DOHH2 (cell line): ENCODE measurements at regions not wholly inside any gene's neighbourhood (a gene's known extent, or its start where the extent isn't known, plus 50 kb on each side); places are given as distances from the start of the nearest gene placed in this dataset.

Experiments used
- CTCF ChIP-seq: fragments of 200-600 bp; sonication (generic); IDR thresholded peaks from one replicate; pipeline ENCODE4 v1.5.1; 2014; ENCODE audit warnings: antibody characterized with exemption, mild to moderate bottlenecking, low read depth, low read length; ENCODE audit not compliant: poor library complexity, severe bottlenecking
- EZH2phosphoT487 ChIP-seq: fragments of 200-600 bp; sonication (generic); IDR thresholded peaks from 2 replicates; pipeline ENCODE4 v1.6.1; 2017; ENCODE audit warnings: borderline replicate concordance, mild to moderate bottlenecking, antibody characterized with exemption, low read length, moderate library complexity, mixed read lengths

GRCh38 chr4:115213716-115214115 lies 100.3 kb upstream of the NDST4 start:
- TF ChIP-seq CTCF (no peak), EZH2phosphoT487 (no peak)
